Endodermal cell (in vitro differentiated cells): ENCODE measurements at regions not wholly inside any gene's neighbourhood (a gene's known extent, or its start where the extent isn't known, plus 50 kb on each side); places are given as distances from the start of the nearest gene placed in this dataset.

Source experiments
- DNase-seq: peaks from one replicate; pipeline ENCODE4 v3.0.0-alpha.2; 2017
- H3K27ac ChIP-seq: 2 replicates; pipeline ENCODE4 v1.5.1; 2013; ENCODE audit warnings: mild to moderate bottlenecking, low read depth, low read length, moderate library complexity
- H3K27me3 ChIP-seq: 2 replicates; pipeline ENCODE4 v1.6.1; 2013; ENCODE audit warnings: mild to moderate bottlenecking, low read length, moderate library complexity; ENCODE audit not compliant: insufficient read depth, control insufficient read depth, poor library complexity, severe bottlenecking
- H3K36me3 ChIP-seq: 2 replicates; pipeline ENCODE4 v1.7.0; 2013; ENCODE audit warnings: mild to moderate bottlenecking, low read length, moderate library complexity; ENCODE audit not compliant: control insufficient read depth, insufficient read depth
- H3K4me1 ChIP-seq: one replicate; pipeline ENCODE4 v1.7.0; 2013; ENCODE audit warnings: low read length; ENCODE audit not compliant: control insufficient read depth, insufficient read depth
- H3K4me3 ChIP-seq: 2 replicates; pipeline ENCODE4 v1.5.1; 2013; ENCODE audit warnings: mild to moderate bottlenecking, low read length, moderate library complexity
- H3K9ac ChIP-seq: 2 replicates; pipeline ENCODE4 v1.6.1; 2013; ENCODE audit warnings: mild to moderate bottlenecking, low read length, moderate library complexity; ENCODE audit not compliant: poor library complexity, severe bottlenecking; ENCODE audit errors: extremely low read depth
- H3K9me3 ChIP-seq: 2 replicates; pipeline ENCODE4 v1.6.1; 2013; ENCODE audit warnings: mild to moderate bottlenecking, low read length, moderate library complexity; ENCODE audit not compliant: control insufficient read depth
- H3K27ac Mint-ChIP-seq: 2 replicates; pipeline ENCODE4 v1.8.0; 2020; ENCODE audit warnings: mixed read lengths
- H3K27me3 Mint-ChIP-seq: 2 replicates; pipeline ENCODE4 v1.8.0; 2021; ENCODE audit warnings: mild to moderate bottlenecking, mixed read lengths; ENCODE audit not compliant: insufficient read depth
- H3K36me3 Mint-ChIP-seq: 2 replicates; pipeline ENCODE4 v1.8.0; 2020; ENCODE audit warnings: low read depth, mixed read lengths
- H3K4me1 Mint-ChIP-seq: 2 replicates; pipeline ENCODE4 v1.8.0; 2020; ENCODE audit warnings: mixed read lengths
- H3K4me3 Mint-ChIP-seq: 2 replicates; pipeline ENCODE4 v1.8.0; 2020; ENCODE audit warnings: mild to moderate bottlenecking, moderate library complexity, mixed read lengths
- H3K9me3 Mint-ChIP-seq: 2 replicates; pipeline ENCODE4 v1.8.0; 2020; ENCODE audit warnings: mild to moderate bottlenecking, mixed read lengths
- WGBS, 2 experiments: methylation state at CpG; one replicate each; pipeline versions ENCODE4 v1.1.5 to v1.1.7; 2013; ENCODE audit warnings: missing lambda C conversion rate in 2 of 2, mixed read lengths in 1 of 2; ENCODE audit not compliant: insufficient coverage in 1 of 2, insufficient read length in 1 of 2; 5-methylcytosine and 5-hydroxymethylcytosine counted together
- TF ChIP-seq, protein P1 (sequence below): fragments of 200-600 bp; sonication (generic); conservative IDR thresholded peaks from 2 replicates; pipeline ENCODE4 v1.5.0; 2021; ENCODE audit warnings: antibody characterized with exemption, mild to moderate bottlenecking

DNA sequence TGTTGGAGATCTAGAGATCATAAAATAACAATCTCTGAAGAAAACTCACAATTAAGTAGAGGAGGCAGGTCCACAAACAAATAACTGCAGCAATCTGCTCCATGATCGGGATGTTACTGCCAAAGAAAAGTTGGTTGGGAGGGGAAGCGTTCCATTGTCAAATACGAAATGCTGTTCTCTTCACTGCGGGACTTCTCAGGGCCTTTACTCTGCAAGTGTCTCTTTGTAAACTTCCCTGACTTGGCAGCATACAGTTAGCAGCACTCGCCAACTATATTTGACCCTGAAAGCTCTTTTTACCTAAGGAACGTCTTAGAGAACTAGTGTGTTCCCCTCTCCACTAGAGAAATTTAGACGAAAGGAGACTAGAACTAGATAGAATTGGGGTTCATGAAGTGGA is 780.7 kb upstream of the TBX3 start:
- Histone ChIP-seq H3K27ac (no peak overlapping the region), H3K36me3 (no peaks in the 10 kb centered on the region), H3K9me3 (peaks cover 7% of the 10 kb centered on the region), H3K27me3 (peaks cover 6% of the 10 kb centered on the region), H3K4me1 (no peaks in the 10 kb centered on the region), H3K4me3 (no peak overlapping the region), H3K9ac (no peak overlapping the region)
- Mint-ChIP-seq H3K27ac (no peak overlapping the region), H3K27me3 (peaks cover 33% of the 10 kb centered on the region), H3K4me3 (no peak overlapping the region), H3K36me3 (no peaks in the 10 kb centered on the region), H3K9me3 (peaks cover 3% of the 10 kb centered on the region), H3K4me1 (peaks cover 3% of the 10 kb centered on the region)
- 88 to 94% methylated on average over 6 to 7 of the region's 7 CpGs for WGBS, 2 experiments
- no peak for DNase-seq
- TF ChIP-seq, protein P1, sequence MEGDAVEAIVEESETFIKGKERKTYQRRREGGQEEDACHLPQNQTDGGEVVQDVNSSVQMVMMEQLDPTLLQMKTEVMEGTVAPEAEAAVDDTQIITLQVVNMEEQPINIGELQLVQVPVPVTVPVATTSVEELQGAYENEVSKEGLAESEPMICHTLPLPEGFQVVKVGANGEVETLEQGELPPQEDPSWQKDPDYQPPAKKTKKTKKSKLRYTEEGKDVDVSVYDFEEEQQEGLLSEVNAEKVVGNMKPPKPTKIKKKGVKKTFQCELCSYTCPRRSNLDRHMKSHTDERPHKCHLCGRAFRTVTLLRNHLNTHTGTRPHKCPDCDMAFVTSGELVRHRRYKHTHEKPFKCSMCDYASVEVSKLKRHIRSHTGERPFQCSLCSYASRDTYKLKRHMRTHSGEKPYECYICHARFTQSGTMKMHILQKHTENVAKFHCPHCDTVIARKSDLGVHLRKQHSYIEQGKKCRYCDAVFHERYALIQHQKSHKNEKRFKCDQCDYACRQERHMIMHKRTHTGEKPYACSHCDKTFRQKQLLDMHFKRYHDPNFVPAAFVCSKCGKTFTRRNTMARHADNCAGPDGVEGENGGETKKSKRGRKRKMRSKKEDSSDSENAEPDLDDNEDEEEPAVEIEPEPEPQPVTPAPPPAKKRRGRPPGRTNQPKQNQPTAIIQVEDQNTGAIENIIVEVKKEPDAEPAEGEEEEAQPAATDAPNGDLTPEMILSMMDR, result no peak

DNA sequence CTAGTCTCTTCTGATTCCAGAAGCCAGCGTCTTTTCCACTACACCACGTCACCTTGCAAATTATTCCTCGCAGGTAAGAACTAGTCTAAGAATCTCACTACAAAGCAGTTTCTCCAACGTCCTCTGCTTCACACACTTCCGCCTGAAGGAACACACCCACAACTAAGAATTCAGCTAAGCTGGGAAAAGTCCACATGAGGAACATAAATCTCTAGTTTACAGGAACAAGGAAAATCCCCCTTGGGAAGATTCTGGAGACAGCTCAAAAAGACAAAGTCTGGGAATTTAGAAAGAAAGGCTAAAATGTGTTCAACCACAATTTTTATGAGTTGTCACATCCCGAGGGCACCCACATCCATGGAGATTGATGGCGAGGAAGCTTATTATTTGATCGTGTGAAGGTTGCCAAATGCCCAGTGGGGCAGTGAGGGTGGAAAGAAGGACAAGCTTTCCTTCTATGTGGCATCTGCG is 780.2 kb upstream of the TBX3 start:
- Histone ChIP-seq H3K4me3 (no peak overlapping the region), H3K27ac (no peak overlapping the region), H3K9ac (no peak overlapping the region), H3K27me3 (peaks cover 6% of the 10 kb centered on the region), H3K4me1 (no peaks in the 10 kb centered on the region), H3K9me3 (peaks cover 7% of the 10 kb centered on the region), H3K36me3 (no peaks in the 10 kb centered on the region)
- peaks cover 3% of the 10 kb centered on the region for H3K4me1 Mint-ChIP-seq
- TF ChIP-seq, protein P1, result no peak
- no peak overlapping the region for H3K27ac Mint-ChIP-seq
- WGBS, 2 experiments, result 94 to 96% methylated on average over 4 to 9 of the region's 9 CpGs
- no peak for DNase-seq
- peaks cover 27% of the 10 kb centered on the region for H3K27me3 Mint-ChIP-seq
- H3K36me3 Mint-ChIP-seq, result no peaks in the 10 kb centered on the region
- H3K9me3 Mint-ChIP-seq, result peaks cover 3% of the 10 kb centered on the region
- no peak overlapping the region for H3K4me3 Mint-ChIP-seq

DNA sequence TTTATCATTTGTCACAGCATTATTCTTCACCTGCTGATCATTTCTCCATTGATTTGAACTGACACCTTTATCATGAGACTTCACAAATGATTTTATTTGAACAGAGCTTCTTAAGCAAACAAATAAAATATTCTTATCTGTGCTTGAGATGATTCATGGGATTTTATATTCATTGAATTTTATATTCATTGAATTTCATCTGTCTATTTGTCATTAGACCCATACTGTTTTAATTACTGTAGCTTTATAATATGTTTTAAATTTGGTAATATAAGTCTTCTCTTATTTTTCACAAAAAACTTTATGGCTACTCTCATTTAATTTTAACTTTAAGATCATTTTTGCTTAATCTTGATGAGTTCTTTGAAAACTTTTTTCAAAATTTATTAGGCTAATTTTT is 777.4 kb upstream of the TBX3 start:
- Histone ChIP-seq H3K36me3 (no peaks in the 10 kb centered on the region), H3K27ac (no peak overlapping the region), H3K9ac (no peak overlapping the region)

More for the DNA sequence above, 777.4 kb upstream of the TBX3 start:
- no peaks in the 10 kb centered on the region for H3K36me3 Mint-ChIP-seq
- peaks cover 6% of the 10 kb centered on the region for H3K27me3 ChIP-seq
- no peak overlapping the region for H3K4me3 ChIP-seq
- H3K4me1 Mint-ChIP-seq, result peaks cover 7% of the 10 kb centered on the region
- TF ChIP-seq, protein P1, result no peak
- no peak for DNase-seq
- no peak overlapping the region for H3K27ac Mint-ChIP-seq
- no peak overlapping the region for H3K4me3 Mint-ChIP-seq
- peaks cover 12% of the 10 kb centered on the region for H3K9me3 ChIP-seq
- H3K4me1 ChIP-seq, result no peaks in the 10 kb centered on the region
- peaks cover 27% of the 10 kb centered on the region for H3K27me3 Mint-ChIP-seq
- H3K9me3 Mint-ChIP-seq, result peaks cover 5% of the 10 kb centered on the region
